ENCODE measurements at regions not wholly inside any gene's neighbourhood (a gene's known extent, or its start where the extent isn't known, plus 50 kb on each side); places are given as distances from the start of the nearest gene placed in this dataset.

GRCh38 chr11:80393210-80393609 lies 952.4 kb upstream of the TENM4 start:
- TF ChIP-seq POLR2A (IDR thresholded peaks at IDR 0.05; ENCODE audit: low read length) (no peak), GATA1 (IDR thresholded peaks at IDR 0.05; ENCODE audit: low read depth, low read length) (no peak)
